Hepatocyte (in vitro differentiated cells): ENCODE measurements at regions not wholly inside any gene's neighbourhood (a gene's known extent, or its start where the extent isn't known, plus 50 kb on each side); places are given as distances from the start of the nearest gene placed in this dataset.

ENCODE experiments used
- CTCF ChIP-seq: fragments of 200-600 bp; sonication (generic); IDR thresholded peaks from 2 replicates; pipeline ENCODE4 v1.5.1; 2016; ENCODE audit warnings: antibody characterized with exemption, mild to moderate bottlenecking; ENCODE audit not compliant: poor library complexity
- EZH2 ChIP-seq: fragments of 200-600 bp; sonication (generic); IDR thresholded peaks from 2 replicates; pipeline ENCODE4 v1.6.1; 2016; ENCODE audit warnings: antibody characterized with exemption, mild to moderate bottlenecking, borderline replicate concordance

- no peak for TF ChIP-seq CTCF
- TF ChIP-seq EZH2, result no peak
Measured at GRCh38 chr7:70944516-70944915, 187.4 kb upstream of the GALNT17 start.
